Neural cell (in vitro differentiated cells): ENCODE measurements at regions not wholly inside any gene's neighbourhood (a gene's known extent, or its start where the extent isn't known, plus 50 kb on each side); places are given as distances from the start of the nearest gene placed in this dataset.

Experiments
- H2AFZ ChIP-seq: fragments of 200-600, 300-800 bp; sonication (generic), shearing (Covaris generic); 2 replicates; pipeline ENCODE4 v1.6.0; 2014; ENCODE audit warnings: low read depth, mild to moderate bottlenecking, antibody characterized with exemption, low read length, moderate library complexity
- H3F3A ChIP-seq: fragments of 200-600 bp; shearing (Covaris generic); 2 replicates; pipeline ENCODE4 v1.6.1; 2016; ENCODE audit warnings: mild to moderate bottlenecking, moderate library complexity, mixed read lengths, antibody characterized with exemption, low read length; ENCODE audit not compliant: insufficient read depth, poor library complexity, severe bottlenecking
- H3K27ac ChIP-seq: fragments of 200-600, 300-800 bp; sonication (generic), shearing (Covaris generic); 2 replicates; pipeline ENCODE4 v1.5.1; 2014; ENCODE audit warnings: mild to moderate bottlenecking, low read length, moderate library complexity
- H3K27me3 ChIP-seq: fragments of 300-800, 200-600 bp; sonication (generic), shearing (Covaris generic); 2 replicates; pipeline ENCODE4 v1.6.0; 2014; ENCODE audit warnings: mild to moderate bottlenecking, low read depth, low read length, moderate library complexity; ENCODE audit not compliant: insufficient read depth
- H3K36me3 ChIP-seq: fragments of 300-800, 200-600 bp; sonication (generic), shearing (Covaris generic); 2 replicates; pipeline ENCODE4 v1.5.1; 2014; ENCODE audit warnings: mild to moderate bottlenecking, antibody characterized with exemption, low read length, moderate library complexity; ENCODE audit not compliant: insufficient read depth
- H3K4me2 ChIP-seq: fragments of 300-800, 200-600 bp; sonication (generic), shearing (Covaris generic); 2 replicates; pipeline ENCODE4 v1.6.0; 2014; ENCODE audit warnings: mild to moderate bottlenecking, low read length
- H3K4me3 ChIP-seq: fragments of 300-800, 200-600 bp; sonication (generic), shearing (Covaris generic); 2 replicates; pipeline ENCODE4 v1.5.1; 2014; ENCODE audit warnings: mild to moderate bottlenecking, low read length, moderate library complexity
- H3K79me2 ChIP-seq: fragments of 200-600 bp; shearing (Covaris generic); replicated peaks from 2 replicates; pipeline ENCODE4 v1.6.0; 2014; ENCODE audit warnings: mild to moderate bottlenecking, low read length, moderate library complexity; ENCODE audit not compliant: insufficient read depth
- H3K9ac ChIP-seq: fragments of 300-800, 200-600 bp; sonication (generic), shearing (Covaris generic); 2 replicates; pipeline ENCODE4 v1.6.1; 2016; ENCODE audit warnings: mild to moderate bottlenecking, low read length, mixed read lengths
- H3K9me2 ChIP-seq: fragments of 200-600 bp; shearing (Covaris generic); 2 replicates; pipeline ENCODE4 v1.6.1; 2016; ENCODE audit warnings: mild to moderate bottlenecking, low read length, mixed read lengths; ENCODE audit not compliant: insufficient read depth
- H3K9me3 ChIP-seq: fragments of 200-600, 300-800 bp; sonication (generic), shearing (Covaris generic); 2 replicates; pipeline ENCODE4 v1.6.1; 2016; ENCODE audit warnings: mild to moderate bottlenecking, mixed run types, low read length, moderate library complexity, mixed read lengths
- H4K20me1 ChIP-seq: fragments of 200-600 bp; shearing (Covaris generic); 2 replicates; pipeline ENCODE4 v1.6.1; 2016; ENCODE audit warnings: mild to moderate bottlenecking, mixed run types; ENCODE audit not compliant: insufficient read depth
- EP300 ChIP-seq: fragments of 450-650 bp; conservative IDR thresholded peaks from 2 replicates; pipeline ENCODE4 v1.6.1; 2014; ENCODE audit warnings: antibody characterized with exemption, mild to moderate bottlenecking, moderate library complexity; ENCODE audit not compliant: poor library complexity, severe bottlenecking
- EZH2 ChIP-seq: fragments of 200-600, 300-800 bp; shearing (Covaris generic), sonication (generic); IDR thresholded peaks from 2 replicates; pipeline ENCODE4 v1.6.1; 2014; ENCODE audit warnings: antibody characterized with exemption, low read length, borderline replicate concordance, mild to moderate bottlenecking; ENCODE audit not compliant: insufficient read depth, poor library complexity, severe bottlenecking
- MXI1 ChIP-seq: fragments of 450-650 bp; conservative IDR thresholded peaks from 2 replicates; pipeline ENCODE4 v1.6.1; 2014; ENCODE audit warnings: antibody characterized with exemption, mild to moderate bottlenecking; ENCODE audit not compliant: poor library complexity, severe bottlenecking
- POLR2AphosphoS5 ChIP-seq: IDR thresholded peaks from 2 replicates; pipeline ENCODE4 v1.6.1; 2012
- RAD21 ChIP-seq: fragments of 450-650 bp; conservative IDR thresholded peaks from 2 replicates; pipeline ENCODE4 v1.6.1; 2014; ENCODE audit warnings: antibody characterized with exemption, mild to moderate bottlenecking, moderate library complexity
- REST ChIP-seq: IDR thresholded peaks from 2 replicates; pipeline ENCODE4 v1.6.1; 2012; ENCODE audit warnings: borderline replicate concordance
- SMC3 ChIP-seq: fragments of 450-650 bp; conservative IDR thresholded peaks from 2 replicates; pipeline ENCODE4 v1.6.1; 2014; ENCODE audit warnings: antibody characterized with exemption, mild to moderate bottlenecking, moderate library complexity; ENCODE audit not compliant: poor library complexity
- TAF1 ChIP-seq: IDR thresholded peaks from 2 replicates; pipeline ENCODE4 v1.6.1; 2012; ENCODE audit warnings: low read depth
- TF ChIP-seq, protein P1 (sequence below): fragments of 450-650 bp; IDR thresholded peaks from 2 replicates; pipeline ENCODE4 v1.5.1; 2014; ENCODE audit warnings: antibody characterized with exemption, mild to moderate bottlenecking, moderate library complexity; ENCODE audit not compliant: poor library complexity, severe bottlenecking

- H3K27ac ChIP-seq, result no peak overlapping the region
- H3K4me2 ChIP-seq, result no peak overlapping the region
- no peaks in the 10 kb centered on the region for H3K79me2 ChIP-seq
- no peaks in the 10 kb centered on the region for H3K36me3 ChIP-seq
- no peak overlapping the region for H2AFZ ChIP-seq
- no peaks in the 10 kb centered on the region for H3K9me3 ChIP-seq
- no peaks in the 10 kb centered on the region for H3K27me3 ChIP-seq
- no peaks in the 10 kb centered on the region for H4K20me1 ChIP-seq
- no peak overlapping the region for H3K4me3 ChIP-seq
- no peak for TF ChIP-seq RAD21
- no peak for TF ChIP-seq EP300
- no peak for TF ChIP-seq EZH2
- TF ChIP-seq TAF1, result no peak
- TF ChIP-seq, protein P1, sequence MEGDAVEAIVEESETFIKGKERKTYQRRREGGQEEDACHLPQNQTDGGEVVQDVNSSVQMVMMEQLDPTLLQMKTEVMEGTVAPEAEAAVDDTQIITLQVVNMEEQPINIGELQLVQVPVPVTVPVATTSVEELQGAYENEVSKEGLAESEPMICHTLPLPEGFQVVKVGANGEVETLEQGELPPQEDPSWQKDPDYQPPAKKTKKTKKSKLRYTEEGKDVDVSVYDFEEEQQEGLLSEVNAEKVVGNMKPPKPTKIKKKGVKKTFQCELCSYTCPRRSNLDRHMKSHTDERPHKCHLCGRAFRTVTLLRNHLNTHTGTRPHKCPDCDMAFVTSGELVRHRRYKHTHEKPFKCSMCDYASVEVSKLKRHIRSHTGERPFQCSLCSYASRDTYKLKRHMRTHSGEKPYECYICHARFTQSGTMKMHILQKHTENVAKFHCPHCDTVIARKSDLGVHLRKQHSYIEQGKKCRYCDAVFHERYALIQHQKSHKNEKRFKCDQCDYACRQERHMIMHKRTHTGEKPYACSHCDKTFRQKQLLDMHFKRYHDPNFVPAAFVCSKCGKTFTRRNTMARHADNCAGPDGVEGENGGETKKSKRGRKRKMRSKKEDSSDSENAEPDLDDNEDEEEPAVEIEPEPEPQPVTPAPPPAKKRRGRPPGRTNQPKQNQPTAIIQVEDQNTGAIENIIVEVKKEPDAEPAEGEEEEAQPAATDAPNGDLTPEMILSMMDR, result no peak
- no peak for TF ChIP-seq POLR2AphosphoS5
- TF ChIP-seq REST, result no peak
- TF ChIP-seq SMC3, result no peak
- TF ChIP-seq MXI1, result no peak
- H3F3A ChIP-seq, result no peaks in the 10 kb centered on the region
- H3K9ac ChIP-seq, result no peak overlapping the region
- no peaks in the 10 kb centered on the region for H3K9me2 ChIP-seq
Measured at GRCh38 chr12:30025317-30025716, 241.6 kb upstream of the TMTC1 start.

DNA sequence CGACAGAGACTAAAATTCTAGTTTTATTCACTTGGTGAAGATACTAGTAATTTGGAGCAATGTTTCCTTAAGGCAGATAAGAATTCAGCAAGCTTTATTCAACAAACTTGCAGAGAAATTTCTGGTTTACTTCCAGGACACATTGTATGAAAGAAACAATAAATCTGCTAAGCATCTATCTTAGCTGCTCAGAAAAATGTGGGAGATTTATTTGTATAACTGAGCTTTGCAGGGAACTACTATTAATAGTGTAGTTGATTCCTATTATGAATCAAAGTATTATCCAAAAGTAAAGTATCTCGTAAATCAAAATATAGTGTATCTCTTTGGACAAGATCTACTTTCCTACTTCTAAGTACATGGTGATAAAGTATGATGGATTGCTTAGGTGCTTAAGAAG is 239.4 kb upstream of the TMTC1 start:
- Histone ChIP-seq H3K9me2 (no peaks in the 10 kb centered on the region), H3K9ac (no peak overlapping the region), H3K79me2 (no peaks in the 10 kb centered on the region), H3K36me3 (no peaks in the 10 kb centered on the region), H3K4me2 (no peak overlapping the region), H3K27me3 (no peaks in the 10 kb centered on the region), H3K9me3 (no peaks in the 10 kb centered on the region), H3F3A (no peaks in the 10 kb centered on the region), H3K4me3 (no peak overlapping the region), H3K27ac (no peak overlapping the region), H4K20me1 (no peaks in the 10 kb centered on the region), H2AFZ (no peak overlapping the region)
- no peak for TF ChIP-seq SMC3
- TF ChIP-seq, protein P1, result no peak
- TF ChIP-seq EZH2, result no peak
- no peak for TF ChIP-seq MXI1
- no peak for TF ChIP-seq RAD21
- no peak for TF ChIP-seq POLR2AphosphoS5
- no peak for TF ChIP-seq TAF1
- no peak for TF ChIP-seq REST
- TF ChIP-seq EP300, result no peak
